ENCODE measurements at regions not wholly inside any gene's neighbourhood (a gene's known extent, or its start where the extent isn't known, plus 50 kb on each side); places are given as distances from the start of the nearest gene placed in this dataset.

DNA sequence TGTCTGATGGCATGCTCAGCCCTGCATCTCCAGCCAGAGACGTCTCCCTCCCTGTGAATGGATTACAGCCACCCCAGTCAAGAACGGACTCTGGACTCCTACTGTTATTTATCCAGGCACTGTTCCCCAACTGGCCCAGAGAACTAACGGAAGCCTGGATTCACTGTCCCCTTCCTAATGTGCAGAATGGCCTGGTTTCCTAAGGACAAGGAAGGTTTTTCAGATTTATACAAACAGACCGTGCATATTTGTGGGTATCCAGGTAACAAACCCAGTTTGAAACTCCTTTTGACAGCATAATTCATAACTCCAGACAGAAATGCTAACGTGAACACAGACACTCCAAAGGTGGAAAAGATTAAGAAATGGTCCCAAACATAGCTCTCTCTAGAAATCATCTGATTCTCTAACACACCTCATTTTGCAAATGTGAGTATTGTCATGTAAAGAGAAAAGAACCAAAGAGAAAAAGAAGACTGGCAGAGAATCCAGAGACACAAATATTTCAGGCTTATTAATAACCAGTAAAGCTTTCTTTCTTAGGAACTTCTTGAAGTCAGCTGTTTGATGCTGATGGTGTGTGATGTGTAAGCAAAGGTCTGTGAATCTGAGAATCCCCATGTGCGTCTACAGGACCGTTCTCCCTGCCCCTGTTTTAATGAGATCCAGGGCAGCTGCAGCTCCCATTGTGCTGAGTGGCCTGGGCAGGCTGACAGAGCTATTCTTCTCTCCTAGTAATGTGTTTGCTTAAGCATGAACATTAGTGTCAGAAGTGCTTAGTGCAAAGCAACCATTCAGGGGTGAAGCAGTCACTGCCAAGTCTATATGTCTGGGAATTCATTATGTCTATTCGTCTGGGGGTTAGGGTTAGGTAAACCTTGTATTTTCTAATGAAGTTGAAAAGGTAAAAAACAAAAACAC, 86.8 kb upstream of the HIF1A start:
- TF ChIP-seq EZH2 (IDR thresholded peaks at IDR 0.05; ENCODE audit: low read length), result no peak
- TF ChIP-seq, protein P1, sequence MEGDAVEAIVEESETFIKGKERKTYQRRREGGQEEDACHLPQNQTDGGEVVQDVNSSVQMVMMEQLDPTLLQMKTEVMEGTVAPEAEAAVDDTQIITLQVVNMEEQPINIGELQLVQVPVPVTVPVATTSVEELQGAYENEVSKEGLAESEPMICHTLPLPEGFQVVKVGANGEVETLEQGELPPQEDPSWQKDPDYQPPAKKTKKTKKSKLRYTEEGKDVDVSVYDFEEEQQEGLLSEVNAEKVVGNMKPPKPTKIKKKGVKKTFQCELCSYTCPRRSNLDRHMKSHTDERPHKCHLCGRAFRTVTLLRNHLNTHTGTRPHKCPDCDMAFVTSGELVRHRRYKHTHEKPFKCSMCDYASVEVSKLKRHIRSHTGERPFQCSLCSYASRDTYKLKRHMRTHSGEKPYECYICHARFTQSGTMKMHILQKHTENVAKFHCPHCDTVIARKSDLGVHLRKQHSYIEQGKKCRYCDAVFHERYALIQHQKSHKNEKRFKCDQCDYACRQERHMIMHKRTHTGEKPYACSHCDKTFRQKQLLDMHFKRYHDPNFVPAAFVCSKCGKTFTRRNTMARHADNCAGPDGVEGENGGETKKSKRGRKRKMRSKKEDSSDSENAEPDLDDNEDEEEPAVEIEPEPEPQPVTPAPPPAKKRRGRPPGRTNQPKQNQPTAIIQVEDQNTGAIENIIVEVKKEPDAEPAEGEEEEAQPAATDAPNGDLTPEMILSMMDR (optimal IDR thresholded peaks at IDR 0.05 in 1 of 3, IDR thresholded peaks at IDR 0.05 in 1 of 3, conservative IDR thresholded peaks at IDR 0.05 in 1 of 3; ENCODE audit: extremely low read depth in 1 of 3, insufficient read depth in 2 of 3, low read length in 3 of 3), result no peak
